AG04450 (cell line): ENCODE measurements at regions not wholly inside any gene's neighbourhood (a gene's known extent, or its start where the extent isn't known, plus 50 kb on each side); places are given as distances from the start of the nearest gene placed in this dataset.

Experiments
- CTCF ChIA-PET: fragments of 300-600, 350-600 bp; formaldehyde crosslinking; extraction: SDS; loops from one replicate; lab custom pipeline; 2022; ENCODE audit warnings: antibody characterized with exemption, inconsistent platforms; lab: Charles Lee
- POLR2A ChIA-PET: fragments of 350-600 bp; formaldehyde crosslinking; extraction: SDS; loops from one replicate; lab custom pipeline; 2021; ENCODE audit warnings: antibody characterized with exemption, inconsistent platforms; lab: Yijun Ruan, JAX
- DNase-seq: peaks from one replicate; pipeline ENCODE4 v3.0.0-alpha.2; 2011; ENCODE audit warnings: low read depth, low spot score
- H3K27ac ChIP-seq: one replicate; pipeline ENCODE4 v1.5.1; 2012; ENCODE audit warnings: low read depth, low read length, control low read depth
- H3K27me3 ChIP-seq: one replicate; pipeline ENCODE4 v1.6.0; 2012; ENCODE audit warnings: low read length; ENCODE audit not compliant: control insufficient read depth, insufficient read depth
- H3K4me3 ChIP-seq: 2 replicates; pipeline ENCODE4 v1.5.1; 2011; ENCODE audit warnings: mild to moderate bottlenecking, low read depth, low read length, control low read depth
- H3K9me3 ChIP-seq: 2 replicates; pipeline ENCODE4 v1.5.1; 2012; ENCODE audit warnings: low read length; ENCODE audit not compliant: control insufficient read depth, insufficient read depth
- CTCF ChIP-seq: IDR thresholded peaks from 2 replicates; pipeline ENCODE4 v1.5.1; 2011; ENCODE audit warnings: low read depth, low read length, control low read depth, inconsistent platforms

- Histone ChIP-seq H3K27me3 (no peaks in the 10 kb centered on the region), H3K27ac (no peak overlapping the region), H3K9me3 (no peaks in the 10 kb centered on the region), H3K4me3 (no peak overlapping the region)
- ChIA-PET CTCF (no interaction called here), POLR2A (no interaction called here)
- DNase-seq, result no peak
- no peak for TF ChIP-seq CTCF
Measured at GRCh38 chr1:95547005-95547404, 313.0 kb downstream of the RWDD3 start.

GRCh38 chr1:95548211-95548610, 314.2 kb downstream of the RWDD3 start:
- CTCF ChIA-PET, result no interaction called here
- Histone ChIP-seq H3K4me3 (no peak overlapping the region), H3K27ac (no peak overlapping the region), H3K27me3 (no peaks in the 10 kb centered on the region), H3K9me3 (no peaks in the 10 kb centered on the region)
- no peak for TF ChIP-seq CTCF
- POLR2A ChIA-PET, result no interaction called here
- no peak for DNase-seq

- no peak for DNase-seq
- H3K4me3 ChIP-seq, result no peak overlapping the region
- H3K9me3 ChIP-seq, result no peaks in the 10 kb centered on the region
- no peaks in the 10 kb centered on the region for H3K27me3 ChIP-seq
- ChIA-PET CTCF (no interaction called here), POLR2A (no interaction called here)
- H3K27ac ChIP-seq, result no peak overlapping the region
- no peak for TF ChIP-seq CTCF
Measured at GRCh38 chr1:95551201-95551600, 317.2 kb downstream of the RWDD3 start.

GRCh38 chr1:95553595-95553994, 319.6 kb downstream of the RWDD3 start:
- H3K27ac ChIP-seq, result no peak overlapping the region
- no peak overlapping the region for H3K4me3 ChIP-seq
- POLR2A ChIA-PET, result no interaction called here
- no peaks in the 10 kb centered on the region for H3K27me3 ChIP-seq
- CTCF ChIA-PET, result no interaction called here
- no peak for TF ChIP-seq CTCF
- no peak for DNase-seq
- no peaks in the 10 kb centered on the region for H3K9me3 ChIP-seq

- ChIA-PET POLR2A (no interaction called here), CTCF (no interaction called here)
- Histone ChIP-seq H3K27me3 (no peaks in the 10 kb centered on the region), H3K27ac (no peak overlapping the region), H3K4me3 (no peak overlapping the region), H3K9me3 (no peaks in the 10 kb centered on the region)
- TF ChIP-seq CTCF, result no peak
- no peak for DNase-seq
Measured at GRCh38 chr1:95554408-95554807, 320.4 kb downstream of the RWDD3 start.
